GM12878 (cell line): ENCODE measurements at regions not wholly inside any gene's neighbourhood (a gene's known extent, or its start where the extent isn't known, plus 50 kb on each side); places are given as distances from the start of the nearest gene placed in this dataset.

Experiments
- EZH2 ChIP-seq: IDR thresholded peaks from 2 replicates; pipeline ENCODE4 v1.6.1; 2012; ENCODE audit warnings: low read depth, mild to moderate bottlenecking, control low read depth, inconsistent platforms, low read length, borderline replicate concordance; ENCODE audit not compliant: control insufficient read depth
- JUND ChIP-seq: IDR thresholded peaks from 2 replicates; pipeline ENCODE4 v1.6.1; 2012; ENCODE audit warnings: low read depth, mild to moderate bottlenecking, low read length, improper control_type of control experiment, moderate library complexity
- RAD21 ChIP-seq: IDR thresholded peaks from 2 replicates; pipeline ENCODE4 v1.6.1; 2011; ENCODE audit warnings: mild to moderate bottlenecking, low read depth, low read length, moderate library complexity; ENCODE audit not compliant: insufficient read depth
- SMC3 ChIP-seq: IDR thresholded peaks from 2 replicates; pipeline ENCODE4 v1.6.1; 2011; ENCODE audit warnings: low read length, improper control_type of control experiment, borderline replicate concordance
- TARDBP ChIP-seq: IDR thresholded peaks from 2 replicates; pipeline ENCODE4 v1.6.1; 2016; ENCODE audit warnings: borderline replicate concordance
- TF ChIP-seq, protein P1 (sequence below), 3 experiments: IDR thresholded peaks in 2 of 3; conservative IDR thresholded peaks in 1 of 3; 2 replicates each; pipeline ENCODE4 v1.5.1; 2011; ENCODE audit warnings: low read depth in 3 of 3, low read length in 3 of 3, mild to moderate bottlenecking in 3 of 3, control low read depth in 2 of 3, moderate library complexity in 2 of 3, inconsistent platforms in 1 of 3, mixed read lengths in 1 of 3; ENCODE audit not compliant: control insufficient read depth in 2 of 3, insufficient read depth in 1 of 3; ENCODE audit errors: extremely low read depth in 1 of 3
- TF ChIP-seq, protein P2 (sequence below): IDR thresholded peaks from 2 replicates; pipeline ENCODE4 v1.6.1; 2012; ENCODE audit warnings: low read depth, low read length, improper control_type of control experiment
- TF ChIP-seq, protein P3 (sequence below): IDR thresholded peaks from 2 replicates; pipeline ENCODE4 v1.6.1; 2012; ENCODE audit warnings: mild to moderate bottlenecking, low read depth, low read length

DNA sequence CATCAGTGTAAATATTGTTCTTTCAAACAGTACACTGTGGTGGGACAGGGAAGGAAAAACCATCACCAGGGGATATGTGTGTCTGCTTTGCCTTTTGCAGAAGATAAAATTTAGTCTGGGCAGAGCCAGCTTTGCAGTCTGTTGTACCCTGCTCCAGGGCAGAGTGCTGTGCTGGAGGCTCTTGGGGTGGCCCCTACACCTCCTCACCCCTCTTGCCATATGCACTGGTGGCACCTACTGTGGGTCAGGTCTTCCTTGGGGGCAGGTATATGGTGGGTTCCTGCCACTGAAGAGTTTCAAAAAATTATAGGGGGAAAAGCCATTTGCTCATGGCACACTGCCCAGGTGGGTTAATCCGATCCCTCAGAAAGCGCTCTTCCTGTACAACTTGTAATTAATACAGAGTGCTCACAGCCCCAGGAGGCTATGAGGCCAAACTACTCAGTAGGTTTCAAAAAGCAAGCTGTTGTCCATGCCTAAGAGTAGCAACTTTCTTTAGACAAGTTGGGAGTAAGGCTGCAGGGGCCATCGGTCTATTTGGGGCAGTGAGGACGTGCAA is 112.7 kb upstream of the BMPER start:
- TF ChIP-seq SMC3 (no peak), RAD21 (no peak), TARDBP (no peak), EZH2 (no peak), JUND (no peak)
- TF ChIP-seq, protein P1, sequence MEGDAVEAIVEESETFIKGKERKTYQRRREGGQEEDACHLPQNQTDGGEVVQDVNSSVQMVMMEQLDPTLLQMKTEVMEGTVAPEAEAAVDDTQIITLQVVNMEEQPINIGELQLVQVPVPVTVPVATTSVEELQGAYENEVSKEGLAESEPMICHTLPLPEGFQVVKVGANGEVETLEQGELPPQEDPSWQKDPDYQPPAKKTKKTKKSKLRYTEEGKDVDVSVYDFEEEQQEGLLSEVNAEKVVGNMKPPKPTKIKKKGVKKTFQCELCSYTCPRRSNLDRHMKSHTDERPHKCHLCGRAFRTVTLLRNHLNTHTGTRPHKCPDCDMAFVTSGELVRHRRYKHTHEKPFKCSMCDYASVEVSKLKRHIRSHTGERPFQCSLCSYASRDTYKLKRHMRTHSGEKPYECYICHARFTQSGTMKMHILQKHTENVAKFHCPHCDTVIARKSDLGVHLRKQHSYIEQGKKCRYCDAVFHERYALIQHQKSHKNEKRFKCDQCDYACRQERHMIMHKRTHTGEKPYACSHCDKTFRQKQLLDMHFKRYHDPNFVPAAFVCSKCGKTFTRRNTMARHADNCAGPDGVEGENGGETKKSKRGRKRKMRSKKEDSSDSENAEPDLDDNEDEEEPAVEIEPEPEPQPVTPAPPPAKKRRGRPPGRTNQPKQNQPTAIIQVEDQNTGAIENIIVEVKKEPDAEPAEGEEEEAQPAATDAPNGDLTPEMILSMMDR (IDR thresholded peaks at IDR 0.05 in 2 of 3, conservative IDR thresholded peaks at IDR 0.05 in 1 of 3; ENCODE audit: control insufficient read depth in 2 of 3, extremely low read depth in 1 of 3, insufficient read depth in 1 of 3, low read depth in 3 of 3, low read length in 3 of 3): no peak
- TF ChIP-seq, protein P2, sequence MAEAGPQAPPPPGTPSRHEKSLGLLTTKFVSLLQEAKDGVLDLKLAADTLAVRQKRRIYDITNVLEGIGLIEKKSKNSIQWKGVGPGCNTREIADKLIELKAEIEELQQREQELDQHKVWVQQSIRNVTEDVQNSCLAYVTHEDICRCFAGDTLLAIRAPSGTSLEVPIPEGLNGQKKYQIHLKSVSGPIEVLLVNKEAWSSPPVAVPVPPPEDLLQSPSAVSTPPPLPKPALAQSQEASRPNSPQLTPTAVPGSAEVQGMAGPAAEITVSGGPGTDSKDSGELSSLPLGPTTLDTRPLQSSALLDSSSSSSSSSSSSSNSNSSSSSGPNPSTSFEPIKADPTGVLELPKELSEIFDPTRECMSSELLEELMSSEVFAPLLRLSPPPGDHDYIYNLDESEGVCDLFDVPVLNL: no peak
- TF ChIP-seq, protein P3, sequence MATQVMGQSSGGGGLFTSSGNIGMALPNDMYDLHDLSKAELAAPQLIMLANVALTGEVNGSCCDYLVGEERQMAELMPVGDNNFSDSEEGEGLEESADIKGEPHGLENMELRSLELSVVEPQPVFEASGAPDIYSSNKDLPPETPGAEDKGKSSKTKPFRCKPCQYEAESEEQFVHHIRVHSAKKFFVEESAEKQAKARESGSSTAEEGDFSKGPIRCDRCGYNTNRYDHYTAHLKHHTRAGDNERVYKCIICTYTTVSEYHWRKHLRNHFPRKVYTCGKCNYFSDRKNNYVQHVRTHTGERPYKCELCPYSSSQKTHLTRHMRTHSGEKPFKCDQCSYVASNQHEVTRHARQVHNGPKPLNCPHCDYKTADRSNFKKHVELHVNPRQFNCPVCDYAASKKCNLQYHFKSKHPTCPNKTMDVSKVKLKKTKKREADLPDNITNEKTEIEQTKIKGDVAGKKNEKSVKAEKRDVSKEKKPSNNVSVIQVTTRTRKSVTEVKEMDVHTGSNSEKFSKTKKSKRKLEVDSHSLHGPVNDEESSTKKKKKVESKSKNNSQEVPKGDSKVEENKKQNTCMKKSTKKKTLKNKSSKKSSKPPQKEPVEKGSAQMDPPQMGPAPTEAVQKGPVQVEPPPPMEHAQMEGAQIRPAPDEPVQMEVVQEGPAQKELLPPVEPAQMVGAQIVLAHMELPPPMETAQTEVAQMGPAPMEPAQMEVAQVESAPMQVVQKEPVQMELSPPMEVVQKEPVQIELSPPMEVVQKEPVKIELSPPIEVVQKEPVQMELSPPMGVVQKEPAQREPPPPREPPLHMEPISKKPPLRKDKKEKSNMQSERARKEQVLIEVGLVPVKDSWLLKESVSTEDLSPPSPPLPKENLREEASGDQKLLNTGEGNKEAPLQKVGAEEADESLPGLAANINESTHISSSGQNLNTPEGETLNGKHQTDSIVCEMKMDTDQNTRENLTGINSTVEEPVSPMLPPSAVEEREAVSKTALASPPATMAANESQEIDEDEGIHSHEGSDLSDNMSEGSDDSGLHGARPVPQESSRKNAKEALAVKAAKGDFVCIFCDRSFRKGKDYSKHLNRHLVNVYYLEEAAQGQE: no peak
